ENCODE measurements at regions not wholly inside any gene's neighbourhood (a gene's known extent, or its start where the extent isn't known, plus 50 kb on each side); places are given as distances from the start of the nearest gene placed in this dataset.

GRCh38 chr5:23396346-23396745, 111.1 kb upstream of the PRDM9 start:
- TF ChIP-seq CTCF (IDR thresholded peaks at IDR 0.05): no peak
- TF ChIP-seq POLR2A (IDR thresholded peaks at IDR 0.05): no peak
